SK-N-SH treated with all-trans-retinoic acid at 6 μM for 48 hours (cell line): ENCODE measurements at regions not wholly inside any gene's neighbourhood (a gene's known extent, or its start where the extent isn't known, plus 50 kb on each side); places are given as distances from the start of the nearest gene placed in this dataset.
"Not testable (repeated sequence)": the region's sequence is repeated elsewhere in the genome, so short reads cannot be mapped to it uniquely, and the experiment has no call there.

ENCODE experiments used
- ARNTL ChIP-seq: fragments of 450-650 bp; formaldehyde crosslinking; IDR thresholded peaks from 2 replicates; pipeline ENCODE4 v1.5.0; 2020; ENCODE audit warnings: low read depth, mild to moderate bottlenecking, moderate library complexity, borderline replicate concordance
- BACH2 ChIP-seq: fragments of 250-450 bp; sonication (Bioruptor Pico); IDR thresholded peaks from 2 replicates; pipeline ENCODE4 v1.9.0; 2021; ENCODE audit warnings: mild to moderate bottlenecking, borderline replicate concordance
- CREB5 ChIP-seq: fragments of 250-450 bp; sonication (Bioruptor Pico); IDR thresholded peaks from 2 replicates; pipeline ENCODE4 v1.5.1; 2020; ENCODE audit warnings: low read depth, mild to moderate bottlenecking, moderate library complexity
- CSRNP3 ChIP-seq: fragments of 250-450 bp; sonication (Bioruptor Pico); IDR thresholded peaks from 2 replicates; pipeline ENCODE4 v1.5.1; 2021; ENCODE audit warnings: mild to moderate bottlenecking, moderate library complexity
- ESRRG ChIP-seq: fragments of 250-450 bp; sonication (Bioruptor Pico); IDR thresholded peaks from 2 replicates; pipeline ENCODE4 v1.6.1; 2021; ENCODE audit warnings: mild to moderate bottlenecking
- GLIS3 ChIP-seq: fragments of 250-450 bp; sonication (Bioruptor Pico); IDR thresholded peaks from 2 replicates; pipeline ENCODE4 v1.5.0; 2020; ENCODE audit warnings: mild to moderate bottlenecking, moderate library complexity
- ISL1 ChIP-seq: fragments of 250-450 bp; sonication (Bioruptor Pico); IDR thresholded peaks from 2 replicates; pipeline ENCODE4 v2.1.2; 2022; ENCODE audit warnings: mild to moderate bottlenecking, moderate library complexity
- PATZ1 ChIP-seq: fragments of 250-450 bp; sonication (Bioruptor Pico); IDR thresholded peaks from 2 replicates; pipeline ENCODE4 v1.8.0; 2020; ENCODE audit warnings: mild to moderate bottlenecking, moderate library complexity, borderline replicate concordance
- RARB ChIP-seq: fragments of 250-450 bp; sonication (Bioruptor Pico); IDR thresholded peaks from 2 replicates; pipeline ENCODE4 v1.8.0; 2021; ENCODE audit warnings: mild to moderate bottlenecking, moderate library complexity
- TCF4 ChIP-seq: fragments of 250-450 bp; sonication (Bioruptor Pico); IDR thresholded peaks from 2 replicates; pipeline ENCODE4 v1.8.0; 2021; ENCODE audit warnings: mild to moderate bottlenecking, moderate library complexity, borderline replicate concordance
- ZFP3 ChIP-seq: fragments of 250-450 bp; sonication (Bioruptor Pico); IDR thresholded peaks from 2 replicates; pipeline ENCODE4 v1.5.0; 2020; ENCODE audit warnings: mild to moderate bottlenecking, moderate library complexity
- ZNF565 ChIP-seq: fragments of 450-650 bp; formaldehyde crosslinking; conservative IDR thresholded peaks from 2 replicates; pipeline ENCODE4 v1.5.0; 2020; ENCODE audit warnings: low read depth, mild to moderate bottlenecking, moderate library complexity
- ZNF70 ChIP-seq: fragments of 450-650 bp; formaldehyde crosslinking; IDR thresholded peaks from 2 replicates; pipeline ENCODE4 v1.5.0; 2020; ENCODE audit warnings: mild to moderate bottlenecking, moderate library complexity

DNA sequence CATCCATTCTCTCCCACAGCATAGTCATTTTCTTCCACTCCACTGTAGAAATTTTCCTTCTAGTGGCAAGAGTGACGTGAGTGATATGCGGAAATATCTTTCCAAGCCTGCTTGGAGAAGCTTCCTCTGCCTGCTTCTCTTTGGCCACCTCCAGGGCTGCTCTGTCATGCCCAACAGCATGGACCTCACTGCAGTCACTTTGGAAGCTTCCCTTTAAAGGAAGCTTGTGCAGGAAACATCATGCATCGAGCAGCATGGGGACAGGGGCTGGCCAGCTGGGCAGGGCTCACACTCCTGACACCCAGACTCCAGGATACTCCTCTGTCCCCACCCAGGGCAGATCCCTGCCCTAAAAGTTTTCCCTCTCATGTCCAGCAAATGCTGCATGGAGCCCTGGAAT is 241.6 kb downstream of the ANKRD30B start:
- TF ChIP-seq ZNF565 (CRISPR knock-in tag); ZFP3 (CRISPR knock-in tag); ARNTL; ZNF70 (CRISPR knock-in tag); ISL1 (CRISPR knock-in tag); PATZ1; CSRNP3; RARB (CRISPR knock-in tag); TCF4 (CRISPR knock-in tag); CREB5 (CRISPR knock-in tag); ESRRG (CRISPR knock-in tag); GLIS3; BACH2 (CRISPR knock-in tag): not testable (repeated sequence)
